Keratinocyte (primary cell): ENCODE measurements at regions not wholly inside any gene's neighbourhood (a gene's known extent, or its start where the extent isn't known, plus 50 kb on each side); places are given as distances from the start of the nearest gene placed in this dataset.

Source experiments
- DNase-seq: peaks from one replicate; pipeline ENCODE4 v3.0.0-alpha.2; 2011; ENCODE audit warnings: low read depth, missing footprints, low spot score
- FAIRE-seq: peaks from 2 replicates; lab custom pipeline; 2011; peaks lifted over from hg19 to GRCh38; lab: Jason Lieb, UNC
- H2AFZ ChIP-seq: 2 replicates; pipeline ENCODE4 v1.6.0; 2012; ENCODE audit warnings: low read length, control low read depth, inconsistent platforms; ENCODE audit not compliant: control insufficient read depth
- H3K27ac ChIP-seq: 2 replicates; pipeline ENCODE4 v1.5.1; 2011; ENCODE audit warnings: low read length; ENCODE audit not compliant: control insufficient read depth, insufficient read depth
- H3K27me3 ChIP-seq: 3 replicates; pipeline ENCODE4 v1.6.0; 2011; ENCODE audit warnings: low read length; ENCODE audit not compliant: control insufficient read depth, insufficient read depth; ENCODE audit errors: extremely low read depth
- H3K36me3 ChIP-seq, 2 experiments: 2 replicates in 1 of 2; 3 replicates in 1 of 2; pipeline ENCODE4 v1.5.1; 2011; ENCODE audit warnings: low read length in 2 of 2, mild to moderate bottlenecking in 1 of 2; ENCODE audit not compliant: control insufficient read depth in 2 of 2, insufficient read depth in 2 of 2; ENCODE audit errors: extremely low read depth in 1 of 2
- H3K4me1 ChIP-seq: 3 replicates; pipeline ENCODE4 v1.5.1; 2011; ENCODE audit warnings: low read length; ENCODE audit not compliant: control insufficient read depth, insufficient read depth; ENCODE audit errors: extremely low read depth
- H3K4me2 ChIP-seq: 3 replicates; pipeline ENCODE4 v1.6.0; 2011; ENCODE audit warnings: low read depth, low read length; ENCODE audit not compliant: control insufficient read depth, insufficient read depth; ENCODE audit errors: extremely low read depth
- H3K4me3 ChIP-seq, 3 experiments: fragments of 200-600 bp in 1 of 3; sonication (generic) in 1 of 3; 2 replicates in 2 of 3; 3 replicates in 1 of 3; pipeline ENCODE4 v1.5.1; 2011 to 2016; ENCODE audit warnings: low read length in 3 of 3, mild to moderate bottlenecking in 3 of 3, control low read depth in 2 of 3, inconsistent platforms in 1 of 3, low read depth in 1 of 3, mixed read lengths in 1 of 3, mixed run types in 1 of 3, moderate library complexity in 1 of 3; ENCODE audit not compliant: control insufficient read depth in 2 of 3, insufficient read depth in 2 of 3; ENCODE audit errors: extremely low read depth in 1 of 3
- H3K79me2 ChIP-seq: 2 replicates; pipeline ENCODE4 v1.6.0; 2012; ENCODE audit warnings: low read length; ENCODE audit not compliant: control insufficient read depth, insufficient read depth
- H3K9ac ChIP-seq: 3 replicates; pipeline ENCODE4 v1.6.0; 2011; ENCODE audit warnings: low read length; ENCODE audit not compliant: control insufficient read depth, insufficient read depth; ENCODE audit errors: extremely low read depth
- H3K9me1 ChIP-seq: 3 replicates; pipeline ENCODE4 v1.6.0; 2011; ENCODE audit warnings: low read length; ENCODE audit not compliant: control insufficient read depth, insufficient read depth; ENCODE audit errors: extremely low read depth
- H3K9me3 ChIP-seq: 2 replicates; pipeline ENCODE4 v1.5.1; 2012; ENCODE audit warnings: low read depth, low read length; ENCODE audit not compliant: control insufficient read depth
- H4K20me1 ChIP-seq: 3 replicates; pipeline ENCODE4 v1.6.0; 2011; ENCODE audit warnings: low read length; ENCODE audit not compliant: control insufficient read depth, insufficient read depth; ENCODE audit errors: extremely low read depth
- CTCF ChIP-seq, 3 experiments: IDR thresholded peaks in 1 of 3; conservative IDR thresholded peaks in 1 of 3; optimal IDR thresholded peaks in 1 of 3; 2 replicates in 2 of 3; 3 replicates in 1 of 3; pipeline versions ENCODE3 to v1.5.1; 2011; ENCODE audit warnings: low read length in 3 of 3, mild to moderate bottlenecking in 3 of 3, moderate library complexity in 2 of 3, control low read depth in 1 of 3, inconsistent platforms in 1 of 3; ENCODE audit not compliant: insufficient read depth in 2 of 3; ENCODE audit errors: extremely low read depth in 1 of 3
- EZH2 ChIP-seq: IDR thresholded peaks from one replicate; pipeline ENCODE4 v1.6.1; 2012; ENCODE audit warnings: inconsistent platforms, mild to moderate bottlenecking, low read length, moderate library complexity
- dilution Hi-C: fragments of 300-500 bp; cut with MboI; formaldehyde crosslinking; loops from one replicate; pipeline ENCODE4 v1.7.0; 2020; ENCODE audit warnings: low sequenced_read_pairs; ENCODE audit not compliant: extremely low pct_ligation_motif_present

- Histone ChIP-seq H3K79me2 (no peaks in the 10 kb centered on the region), H3K4me3 (peak overlapping the region in 1 of 3 experiments; percentile 8), H3K9me3 (no peaks in the 10 kb centered on the region), H3K4me2 (peak overlapping the region; percentile 50), H3K4me1 (peaks cover 85% of the 10 kb centered on the region), H3K27me3 (no peaks in the 10 kb centered on the region), H3K9ac (peak overlapping the region; percentile 54), H4K20me1 (no peaks in the 10 kb centered on the region), H3K36me3 (no peaks in the 10 kb centered on the region), H2AFZ (no peak overlapping the region), H3K27ac (peak overlapping the region; percentile 82), H3K9me1 (no peaks in the 10 kb centered on the region)
- FAIRE-seq (peak; percentile 99), DNase-seq (no peak)
- no peak for TF ChIP-seq EZH2
- no peak for TF ChIP-seq CTCF (optimal IDR thresholded peaks at IDR 0.05 in 1 of 3, IDR thresholded peaks at IDR 0.05 in 1 of 3, conservative IDR thresholded peaks at IDR 0.05 in 1 of 3; ENCODE audit: extremely low read depth in 1 of 3, insufficient read depth in 2 of 3, low read length in 3 of 3)
- dilution Hi-C loops, result no loop called here
Observed at GRCh38 chr1:209370241-209370995, 213.1 kb upstream of the CAMK1G start.

- dilution Hi-C loops, result no loop called here
- Histone ChIP-seq H3K9me1 (no peaks in the 10 kb centered on the region), H3K9ac (peak overlapping the region; percentile 55), H3K4me3 (no peak overlapping the region), H3K27ac (peak overlapping the region; percentile 90), H3K36me3 (no peaks in the 10 kb centered on the region), H3K4me2 (peak overlapping the region; percentile 48), H2AFZ (no peak overlapping the region), H3K9me3 (no peaks in the 10 kb centered on the region), H3K4me1 (peaks cover 70% of the 10 kb centered on the region), H3K27me3 (no peaks in the 10 kb centered on the region), H4K20me1 (no peaks in the 10 kb centered on the region), H3K79me2 (no peaks in the 10 kb centered on the region)
- no peak for TF ChIP-seq EZH2
- no peak for TF ChIP-seq CTCF (optimal IDR thresholded peaks at IDR 0.05 in 1 of 3, IDR thresholded peaks at IDR 0.05 in 1 of 3, conservative IDR thresholded peaks at IDR 0.05 in 1 of 3; ENCODE audit: extremely low read depth in 1 of 3, insufficient read depth in 2 of 3, low read length in 3 of 3)
- DNase-seq (no peak), FAIRE-seq (no peak)
Observed at GRCh38 chr1:209375097-209375496, 208.4 kb upstream of the CAMK1G start.
